HG03139 (cell line): ENCODE measurements at regions not wholly inside any gene's neighbourhood (a gene's known extent, or its start where the extent isn't known, plus 50 kb on each side); places are given as distances from the start of the nearest gene placed in this dataset.
"Not testable (repeated sequence)": the region's sequence is repeated elsewhere in the genome, so short reads cannot be mapped to it uniquely, and the experiment has no call there.

ENCODE experiments used
- ATAC-seq: cut with Tn5 transposase; IDR thresholded peaks from one replicate; pipeline ENCODE4 v1.9.1; 2021; ENCODE audit not compliant: unreplicated experiment

DNA sequence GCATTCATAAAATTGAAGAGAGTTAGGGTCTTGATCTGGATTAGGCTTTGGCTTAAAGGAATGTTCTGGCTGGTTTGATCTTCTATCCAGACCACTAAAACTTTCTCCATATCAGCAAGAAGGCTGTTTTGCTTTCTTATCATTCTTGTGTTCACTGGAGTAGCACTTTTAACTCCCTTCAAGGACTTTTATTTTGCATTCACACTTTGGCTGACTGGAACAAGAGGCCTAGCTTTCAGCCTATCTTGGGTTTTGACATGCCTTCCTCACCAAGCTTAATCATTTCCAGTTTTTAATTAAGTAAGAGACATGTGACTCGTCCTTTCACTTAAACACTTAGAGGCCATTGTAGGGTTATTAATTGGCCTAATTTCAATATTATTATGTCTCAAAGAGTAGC, 190.3 kb downstream of the RAB11FIP2 start:
- not testable (repeated sequence) for ATAC-seq

DNA sequence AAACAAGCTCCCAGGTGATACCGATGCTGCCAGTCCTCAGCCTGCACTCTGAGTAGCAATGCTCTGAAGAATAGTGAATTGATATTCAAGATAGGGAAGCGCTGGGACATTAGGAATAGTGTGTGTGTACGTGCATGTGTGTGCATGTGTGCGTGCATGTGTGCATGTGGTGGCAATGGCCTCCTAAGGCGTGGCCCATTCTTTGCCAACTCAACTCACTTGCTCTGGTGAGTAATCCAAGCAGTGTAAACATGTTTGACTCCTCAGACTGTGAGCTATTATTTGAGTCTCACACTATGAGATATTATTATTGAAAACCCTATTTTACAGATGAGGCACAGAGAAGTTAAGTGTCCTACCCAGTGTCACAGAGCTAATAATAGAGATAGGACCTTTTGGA, 186.6 kb downstream of the RAB11FIP2 start:
- no peak for ATAC-seq

GRCh38 chr10:117860823-117861222, 185.9 kb downstream of the RAB11FIP2 start:
- ATAC-seq: no peak

- no peak for ATAC-seq
Observed at GRCh38 chr10:117861329-117861728, 185.4 kb downstream of the RAB11FIP2 start.

GRCh38 chr10:117863771-117864170, 183.0 kb downstream of the RAB11FIP2 start:
- no peak for ATAC-seq

- no peak for ATAC-seq
Observed at GRCh38 chr10:117865945-117866344, 180.8 kb downstream of the RAB11FIP2 start.

GRCh38 chr10:117868151-117868550, 178.6 kb downstream of the RAB11FIP2 start:
- no peak for ATAC-seq

DNA sequence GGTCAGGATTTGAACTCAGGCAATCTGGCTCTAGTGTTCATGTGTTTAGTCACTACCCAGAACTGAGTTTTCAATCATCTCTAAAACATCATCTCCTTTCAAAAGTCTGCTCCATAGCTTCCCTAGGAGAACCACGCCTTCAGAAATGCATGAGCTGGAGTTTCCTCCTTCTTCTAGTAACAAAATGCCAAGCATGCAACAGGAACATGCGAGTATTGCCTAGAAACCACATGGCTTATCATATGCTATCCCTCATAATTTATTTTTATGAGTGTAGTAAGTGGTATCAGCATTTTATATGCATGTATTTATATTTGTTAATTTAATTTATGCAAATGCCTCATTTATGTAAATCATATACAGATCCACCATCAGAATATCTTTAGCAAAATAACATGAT, 170.9 kb downstream of the RAB11FIP2 start:
- ATAC-seq: no peak

DNA sequence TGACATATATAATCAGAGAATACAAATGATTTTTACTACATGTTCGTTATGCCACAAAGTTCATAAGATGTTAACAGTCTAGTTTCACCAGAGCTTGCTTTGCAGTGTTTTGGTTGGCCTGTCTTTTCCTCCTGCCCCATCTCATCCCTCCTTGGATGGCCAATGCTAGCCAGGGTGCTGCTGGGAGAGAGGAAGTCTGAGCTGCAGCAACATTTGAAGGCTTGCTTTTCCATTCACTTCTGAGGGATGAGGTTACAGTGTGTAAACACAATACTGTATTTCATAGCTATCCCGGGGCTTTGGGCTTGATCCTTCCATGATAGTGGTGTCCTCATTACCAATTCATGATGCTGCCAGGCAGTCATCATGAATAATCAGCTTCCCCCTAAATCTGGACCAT, 170.5 kb downstream of the RAB11FIP2 start:
- no peak for ATAC-seq

- ATAC-seq: no peak
Observed at GRCh38 chr10:117878626-117879025, 168.1 kb downstream of the RAB11FIP2 start.

GRCh38 chr10:117884093-117884492, 162.6 kb downstream of the RAB11FIP2 start:
- no peak for ATAC-seq

DNA sequence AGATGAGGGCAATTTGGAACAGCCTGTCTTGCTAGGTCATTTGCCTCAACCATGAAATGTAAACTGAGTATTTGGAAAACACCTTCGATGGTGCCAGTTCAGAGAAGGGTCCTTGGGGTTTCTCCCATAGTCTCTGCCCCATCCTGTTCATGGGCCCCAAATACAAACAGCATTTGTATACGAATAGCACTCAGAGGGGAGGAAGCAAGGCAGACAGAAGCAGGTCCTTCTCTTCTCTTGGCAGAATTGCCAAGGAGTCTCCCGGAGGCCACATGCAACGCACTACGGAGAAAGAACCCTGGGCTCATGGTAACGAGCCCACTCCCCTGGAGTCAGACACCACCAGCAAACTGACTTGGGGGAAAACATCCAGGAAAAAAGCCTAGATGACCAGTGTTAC, 162.1 kb downstream of the RAB11FIP2 start:
- no peak for ATAC-seq

- ATAC-seq: no peak
Observed at GRCh38 chr10:117885206-117885829, 161.4 kb downstream of the RAB11FIP2 start.

DNA sequence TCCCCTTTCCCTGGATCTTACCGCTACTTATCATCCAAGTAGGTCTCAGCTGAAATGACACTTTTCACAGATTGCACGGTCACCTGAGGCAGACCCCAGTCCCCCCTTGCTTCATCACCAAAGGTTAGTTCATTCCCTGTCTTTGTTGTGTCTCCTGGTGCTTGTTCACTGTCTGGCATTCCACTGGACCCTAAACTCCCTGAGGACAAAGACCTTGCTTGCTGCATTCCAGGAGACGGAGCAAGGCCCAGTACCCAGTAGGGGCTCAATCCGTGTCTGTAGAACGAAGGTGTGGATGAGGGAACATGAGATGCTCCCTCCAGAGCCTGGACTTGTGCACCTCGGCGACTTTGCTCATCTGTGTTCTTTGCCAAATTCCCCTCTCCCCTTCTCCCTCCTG, 160.0 kb downstream of the RAB11FIP2 start:
- no peak for ATAC-seq

DNA sequence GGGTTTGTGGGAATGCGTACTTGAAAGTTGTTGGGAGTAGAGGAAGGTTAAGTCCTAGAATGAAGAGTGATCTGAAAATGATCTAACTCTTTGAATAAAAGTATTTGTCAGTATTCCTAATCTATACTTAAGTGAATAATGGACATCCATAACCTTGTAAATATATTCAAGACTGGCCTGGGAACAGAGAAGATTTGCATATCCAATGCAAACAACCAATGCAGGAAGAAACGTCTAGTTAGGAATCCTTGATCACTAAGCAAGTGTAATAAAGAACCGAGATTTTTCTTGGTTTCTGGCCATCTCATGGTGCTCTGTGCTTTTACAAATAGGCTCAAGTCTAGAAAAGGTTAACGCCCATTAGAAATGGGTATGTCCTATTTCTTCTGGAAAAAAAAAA, 157.1 kb downstream of the RAB11FIP2 start:
- no peak for ATAC-seq

- no peak for ATAC-seq
Observed at GRCh38 chr10:117892681-117893220, 154.0 kb downstream of the RAB11FIP2 start.

- no peak for ATAC-seq
Observed at GRCh38 chr10:117894339-117894738, 152.4 kb downstream of the RAB11FIP2 start.

DNA sequence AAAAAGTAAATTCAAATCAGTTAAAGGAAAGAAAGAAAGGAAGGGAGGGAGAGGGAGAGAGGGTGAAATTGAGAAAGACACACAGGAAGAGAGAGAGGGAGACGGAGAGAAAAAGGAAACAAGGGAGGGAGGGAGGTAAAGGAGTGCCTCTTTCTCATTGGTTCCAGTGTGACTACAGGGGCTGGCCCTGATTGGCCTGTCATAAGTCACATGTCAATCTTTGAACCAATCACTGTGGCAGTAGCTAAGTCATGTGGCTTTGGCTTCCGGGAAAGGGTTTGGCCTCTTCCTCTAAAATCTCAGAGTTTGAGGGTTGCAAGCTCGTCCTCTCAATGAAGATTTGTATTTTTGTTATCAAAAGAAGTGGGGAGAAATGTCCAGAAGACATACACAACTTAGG, 150.2 kb downstream of the RAB11FIP2 start:
- no peak for ATAC-seq

DNA sequence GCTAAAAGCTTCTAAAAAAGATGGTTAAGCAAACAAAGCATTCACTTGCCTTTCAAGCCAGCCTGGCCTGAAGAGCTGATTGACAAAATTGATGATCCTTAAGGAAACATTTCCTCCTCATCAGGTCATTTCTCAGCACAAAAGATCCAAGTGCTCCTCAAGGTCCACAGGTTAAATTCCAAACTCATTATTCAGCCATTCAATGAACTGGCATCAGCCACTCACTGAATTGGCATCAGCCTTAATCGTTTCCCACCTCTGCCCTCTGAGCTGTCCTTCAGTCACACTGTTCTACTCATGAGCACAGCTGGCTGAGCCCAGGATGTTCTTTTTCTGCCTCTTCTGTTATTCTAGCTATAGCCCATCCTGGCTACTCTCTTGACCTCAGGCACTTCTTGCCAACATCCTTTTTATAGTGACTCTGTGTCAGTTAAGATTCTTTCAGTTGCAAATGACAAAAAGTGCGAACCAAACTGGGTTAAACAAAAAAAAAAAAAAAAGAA, 147.5 kb downstream of the RAB11FIP2 start:
- no peak for ATAC-seq

DNA sequence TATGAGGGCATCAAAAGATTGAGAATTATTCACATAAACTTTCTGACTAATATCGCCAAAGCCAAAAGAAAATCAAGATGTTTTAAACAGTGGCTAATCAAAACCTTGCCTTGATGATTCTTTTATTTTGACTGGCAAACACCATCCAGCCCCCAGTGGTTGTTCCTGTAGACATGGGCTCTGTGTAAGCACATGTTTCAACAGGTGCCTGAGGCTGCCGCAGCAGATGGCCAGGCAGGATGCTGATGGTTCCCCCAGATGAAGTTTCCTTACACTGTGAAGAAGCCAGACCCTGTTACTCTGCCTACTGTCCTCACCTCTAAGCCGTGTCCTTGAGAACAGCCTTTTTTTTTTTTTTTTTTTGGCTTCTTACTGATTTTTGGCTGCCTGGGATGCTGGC, 146.5 kb downstream of the RAB11FIP2 start:
- ATAC-seq: no peak

GRCh38 chr10:117903854-117904253, 142.9 kb downstream of the RAB11FIP2 start:
- ATAC-seq: no peak

GRCh38 chr10:117905404-117905803, 141.3 kb downstream of the RAB11FIP2 start:
- no peak for ATAC-seq

DNA sequence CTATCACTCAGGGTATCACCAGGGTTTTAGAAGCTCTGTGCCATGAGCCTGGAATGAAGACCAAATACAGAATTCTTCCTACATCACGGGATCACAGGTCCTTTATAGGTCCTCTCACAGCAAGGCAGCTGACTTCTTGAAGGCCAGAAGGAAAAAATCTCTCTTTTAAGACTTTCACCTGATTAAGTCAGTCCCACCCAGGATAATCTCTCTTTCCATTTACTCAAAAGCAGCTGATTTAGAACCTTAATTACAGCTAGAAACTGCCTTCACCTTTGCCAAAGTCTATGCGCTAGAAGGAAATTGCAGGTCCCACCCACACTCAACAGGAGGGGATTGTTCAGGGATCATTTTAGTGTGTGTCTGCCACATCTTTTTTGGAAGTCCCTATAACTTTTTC, 135.1 kb downstream of the RAB11FIP2 start:
- no peak for ATAC-seq
